ENCODE measurements at regions not wholly inside any gene's neighbourhood (a gene's known extent, or its start where the extent isn't known, plus 50 kb on each side); places are given as distances from the start of the nearest gene placed in this dataset.

GRCh38 chr17:36661047-36661666 is 59.8 kb downstream of the MRM1 start:
- no peak for DNase-seq (ENCODE audit: low spot score)

- no peak for DNase-seq (ENCODE audit: low spot score)
These were observed 60.3 kb downstream of the MRM1 start for GRCh38 chr17:36661688-36662087.

- DNase-seq (ENCODE audit: low spot score): no peak
These were observed 64.0 kb downstream of the MRM1 start for GRCh38 chr17:36665417-36665816.

GRCh38 chr17:36667922-36668321 is 66.5 kb downstream of the MRM1 start:
- no peak for DNase-seq (ENCODE audit: low spot score)

- no peak for DNase-seq (ENCODE audit: low spot score)
These were observed 67.4 kb downstream of the MRM1 start for GRCh38 chr17:36668824-36669223.

- DNase-seq (ENCODE audit: low spot score): no peak
These were observed 69.8 kb downstream of the MRM1 start for GRCh38 chr17:36671144-36671543.

- no peak for DNase-seq (ENCODE audit: low spot score)
These were observed 71.1 kb downstream of the MRM1 start for GRCh38 chr17:36672403-36672918.

GRCh38 chr17:36673068-36673467 is 71.7 kb downstream of the MRM1 start:
- DNase-seq (ENCODE audit: low spot score): no peak

- DNase-seq (ENCODE audit: low spot score): no peak
These were observed 72.4 kb downstream of the MRM1 start for GRCh38 chr17:36673637-36674277.

GRCh38 chr17:36674278-36674650 is 72.9 kb downstream of the MRM1 start:
- DNase-seq (ENCODE audit: low spot score): no peak

- DNase-seq (ENCODE audit: low spot score): no peak
These were observed 73.9 kb downstream of the MRM1 start for GRCh38 chr17:36675250-36675649.

- no peak for DNase-seq (ENCODE audit: low spot score)
These were observed 74.4 kb downstream of the MRM1 start for GRCh38 chr17:36675786-36676185.

- DNase-seq (ENCODE audit: low spot score): no peak
These were observed 78.6 kb downstream of the MRM1 start for GRCh38 chr17:36679815-36680467.

GRCh38 chr17:36680701-36681202 is 79.4 kb downstream of the MRM1 start:
- DNase-seq (ENCODE audit: low spot score): no peak

- DNase-seq (ENCODE audit: low spot score): no peak
These were observed 81.4 kb downstream of the MRM1 start for GRCh38 chr17:36682773-36683172.

GRCh38 chr17:36683387-36683786 is 82.0 kb downstream of the MRM1 start:
- DNase-seq (ENCODE audit: low spot score): no peak

GRCh38 chr17:36684134-36684533 is 82.8 kb downstream of the MRM1 start:
- no peak for DNase-seq (ENCODE audit: low spot score)

GRCh38 chr17:36686123-36686669 is 84.8 kb downstream of the MRM1 start:
- DNase-seq (ENCODE audit: low spot score): no peak

GRCh38 chr17:36687736-36688135 is 86.4 kb downstream of the MRM1 start:
- no peak for DNase-seq (ENCODE audit: low spot score)

GRCh38 chr17:36689089-36689667 is 87.8 kb downstream of the MRM1 start:
- no peak for DNase-seq (ENCODE audit: low spot score)

- no peak for DNase-seq (ENCODE audit: low spot score)
These were observed 88.8 kb downstream of the MRM1 start for GRCh38 chr17:36690190-36690589.

GRCh38 chr17:36691606-36692005 is 90.2 kb downstream of the MRM1 start:
- no peak for DNase-seq (ENCODE audit: low spot score)

GRCh38 chr17:36695082-36695481 is 93.7 kb downstream of the MRM1 start:
- no peak for DNase-seq (ENCODE audit: low spot score)
